GM03348 (cell line): ENCODE measurements at regions not wholly inside any gene's neighbourhood (a gene's known extent, or its start where the extent isn't known, plus 50 kb on each side); places are given as distances from the start of the nearest gene placed in this dataset.
A peak's percentile ranks its signal among the peaks of the same experiment; 100 is the strongest.

Experiments used
- DNase-seq: peaks from one replicate; pipeline ENCODE4 v3.0.0; 2012; ENCODE audit warnings: low spot score

DNA sequence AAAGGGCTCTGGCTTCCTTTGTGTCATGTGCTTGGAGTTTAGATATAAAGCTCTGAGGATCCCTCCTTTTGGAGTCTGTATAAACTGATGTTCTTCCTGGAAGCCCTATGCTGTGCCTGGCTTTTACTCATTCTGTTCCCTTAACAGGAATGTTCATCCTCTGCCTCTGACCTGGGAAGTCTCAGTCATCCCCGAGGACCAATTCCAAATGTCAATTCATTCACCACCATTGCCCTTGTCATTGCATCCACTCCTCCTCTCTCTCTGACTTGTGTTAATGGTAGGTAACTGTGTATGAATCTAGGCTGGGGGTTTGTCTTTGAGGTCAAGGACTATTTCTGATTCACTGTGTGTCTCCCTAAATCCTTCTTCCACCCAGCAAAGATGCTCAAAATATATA is 204.2 kb upstream of the CAMK1G start:
- no peak for DNase-seq

DNA sequence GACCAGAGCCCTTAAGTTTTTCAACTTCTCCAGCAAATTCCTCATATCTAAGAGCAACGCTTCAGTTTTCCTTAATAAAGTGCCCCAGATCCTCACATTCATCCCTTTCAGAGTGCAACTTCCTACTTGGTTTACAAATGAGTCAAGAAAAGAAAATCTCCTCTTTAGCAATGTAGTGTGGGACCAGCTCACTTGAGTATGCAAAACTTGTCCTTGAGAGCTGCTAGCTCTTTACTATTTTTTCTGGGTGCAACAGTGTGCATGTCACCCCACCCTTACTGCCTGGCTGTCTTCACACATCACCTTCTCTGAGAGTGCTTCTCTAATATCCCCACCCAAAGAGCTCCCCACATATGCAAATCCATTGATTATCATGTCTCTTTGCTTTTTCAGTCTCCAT is 203.1 kb upstream of the CAMK1G start:
- no peak for DNase-seq

- DNase-seq, result no peak
These were observed 201.0 kb upstream of the CAMK1G start for GRCh38 chr1:209382231-209383100.

- DNase-seq, result no peak
These were observed 200.1 kb upstream of the CAMK1G start for GRCh38 chr1:209383422-209383821.

DNA sequence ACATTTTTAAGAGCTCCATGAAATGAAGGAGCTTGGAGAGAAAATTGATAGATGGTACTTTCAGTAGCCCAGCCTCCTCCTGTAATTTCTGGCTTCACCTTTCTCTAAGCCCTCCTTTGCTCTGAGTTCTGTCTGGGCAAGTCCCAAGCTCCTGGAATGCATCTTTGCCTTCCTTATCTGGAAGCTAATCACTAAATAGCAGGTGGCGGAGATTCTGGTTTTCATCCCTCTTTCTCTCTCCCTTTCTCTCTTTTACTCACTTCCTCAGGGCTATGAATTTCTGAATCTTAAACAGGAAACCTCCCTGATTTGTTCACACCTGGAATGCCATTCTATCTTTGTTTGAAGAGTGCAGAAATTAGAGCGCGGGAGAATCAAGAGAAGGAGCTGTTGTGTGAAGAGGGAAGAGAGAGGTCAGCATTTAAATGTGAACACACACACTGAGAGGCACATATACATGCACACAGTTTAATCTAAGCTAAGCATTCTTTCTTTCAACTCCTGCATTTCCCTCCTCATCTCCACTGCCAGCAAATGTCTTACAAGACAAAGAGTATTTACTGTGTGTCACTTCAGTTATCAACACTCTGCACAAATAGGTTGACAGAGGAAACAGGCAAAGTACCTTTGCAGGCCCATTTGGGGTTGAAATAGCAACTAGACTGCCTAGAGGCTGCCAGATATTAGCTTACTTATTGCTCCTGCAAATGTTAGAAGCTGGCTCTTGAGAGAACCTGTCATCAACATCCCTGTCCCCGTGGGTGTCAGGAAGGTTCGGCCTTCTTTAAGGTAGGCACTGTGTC is 199.4 kb upstream of the CAMK1G start:
- no peak for DNase-seq

GRCh38 chr1:209384710-209385550 is 198.6 kb upstream of the CAMK1G start:
- no peak for DNase-seq

- no peak for DNase-seq
These were observed 197.4 kb upstream of the CAMK1G start for GRCh38 chr1:209386156-209386555.

DNA sequence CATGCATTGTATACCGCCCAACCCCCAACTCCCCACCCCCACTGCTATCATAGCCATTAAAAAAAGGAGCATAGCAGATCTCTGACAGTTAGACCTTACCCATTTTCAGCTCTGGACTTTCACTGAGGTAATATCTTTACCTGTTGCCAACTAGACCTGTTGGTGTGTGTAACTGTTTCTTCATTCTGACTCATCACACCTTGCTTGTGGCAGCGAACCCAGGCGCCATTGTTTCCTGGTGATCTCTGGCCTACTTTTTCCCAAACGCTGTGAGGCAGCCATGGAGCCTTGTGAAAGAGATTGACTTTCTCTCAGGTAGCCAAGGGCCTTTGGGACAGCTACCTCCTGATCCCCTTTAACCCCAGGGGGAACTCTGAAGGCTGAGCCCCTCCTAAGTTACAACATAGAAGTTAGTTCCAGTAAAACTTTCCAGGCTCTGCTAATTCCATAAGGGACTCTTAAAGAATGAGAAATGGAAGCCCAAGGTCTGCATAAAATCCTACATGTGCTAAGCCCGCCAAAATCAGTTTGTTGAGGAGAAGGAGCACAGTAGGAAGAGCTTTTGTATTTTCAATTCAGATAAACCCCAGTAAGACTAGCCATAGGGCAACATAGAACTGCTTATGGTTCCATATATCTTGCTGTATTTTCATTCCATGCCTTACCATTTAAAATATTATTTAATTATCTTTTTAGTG is 196.1 kb upstream of the CAMK1G start:
- no peak for DNase-seq

- peak; percentile 63 for DNase-seq
These were observed 195.6 kb upstream of the CAMK1G start for GRCh38 chr1:209387969-209388329.

- DNase-seq, result no peak
These were observed 195.2 kb upstream of the CAMK1G start for GRCh38 chr1:209388358-209388757.

DNA sequence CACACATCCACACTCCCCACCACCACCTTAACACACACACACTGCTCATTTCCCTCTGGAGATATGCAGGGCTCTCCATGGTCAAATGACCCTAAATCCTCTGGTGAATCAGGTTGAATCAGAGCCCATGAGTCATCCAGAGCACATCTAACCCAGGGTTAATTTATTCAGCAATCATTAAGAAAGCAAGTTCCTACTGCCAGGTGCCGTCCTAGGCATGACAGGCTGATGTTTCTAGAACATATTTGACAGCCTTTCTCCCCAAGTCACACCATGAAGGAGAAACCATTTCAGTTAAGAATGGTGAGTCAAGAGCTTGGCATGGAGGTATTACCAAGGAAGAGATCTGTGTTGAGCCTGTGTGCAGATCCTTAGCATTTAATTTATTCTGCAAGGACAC is 194.3 kb upstream of the CAMK1G start:
- DNase-seq, result peak; percentile 56

- no peak for DNase-seq
These were observed 193.5 kb upstream of the CAMK1G start for GRCh38 chr1:209389975-209390374.

DNA sequence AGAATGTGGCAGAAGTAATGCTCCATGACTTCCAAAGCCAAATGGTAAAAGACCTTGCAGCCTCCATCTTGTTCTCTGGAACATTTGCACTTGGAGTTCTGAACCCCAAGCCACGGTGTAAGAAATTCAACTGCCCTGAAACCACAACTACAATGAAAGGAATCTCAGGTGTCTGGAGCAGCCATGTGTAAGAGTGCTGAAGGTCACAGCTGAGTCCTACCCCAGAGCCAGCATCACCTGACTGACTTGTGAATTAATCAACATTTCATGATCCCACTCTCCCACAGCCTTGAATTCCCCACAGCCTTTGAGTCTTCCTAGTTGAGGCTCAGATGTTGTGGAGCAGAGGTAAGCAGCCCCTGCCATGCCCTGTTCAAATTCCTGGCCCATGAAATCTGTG is 192.8 kb upstream of the CAMK1G start:
- no peak for DNase-seq

GRCh38 chr1:209391792-209392191 is 191.7 kb upstream of the CAMK1G start:
- no peak for DNase-seq

DNA sequence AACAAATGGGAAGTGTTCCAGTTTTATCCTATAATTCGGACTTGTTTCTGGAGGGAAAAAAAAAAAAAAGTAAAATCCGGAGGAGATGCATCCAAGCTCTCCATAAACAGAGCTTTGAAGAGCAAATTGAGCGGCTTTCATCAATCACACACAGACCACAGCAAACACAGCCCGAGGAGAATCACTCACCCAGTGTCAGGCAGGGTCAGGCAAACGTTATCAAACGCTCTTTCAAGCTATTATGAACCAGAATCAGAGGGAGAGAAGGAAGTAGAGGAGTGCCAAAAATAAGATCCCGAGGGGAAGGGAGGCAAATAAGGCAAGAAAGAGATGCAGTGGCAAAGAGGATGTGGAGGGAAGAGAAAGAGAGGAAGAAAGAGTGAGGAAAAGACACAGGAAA is 188.3 kb upstream of the CAMK1G start:
- DNase-seq, result no peak

DNA sequence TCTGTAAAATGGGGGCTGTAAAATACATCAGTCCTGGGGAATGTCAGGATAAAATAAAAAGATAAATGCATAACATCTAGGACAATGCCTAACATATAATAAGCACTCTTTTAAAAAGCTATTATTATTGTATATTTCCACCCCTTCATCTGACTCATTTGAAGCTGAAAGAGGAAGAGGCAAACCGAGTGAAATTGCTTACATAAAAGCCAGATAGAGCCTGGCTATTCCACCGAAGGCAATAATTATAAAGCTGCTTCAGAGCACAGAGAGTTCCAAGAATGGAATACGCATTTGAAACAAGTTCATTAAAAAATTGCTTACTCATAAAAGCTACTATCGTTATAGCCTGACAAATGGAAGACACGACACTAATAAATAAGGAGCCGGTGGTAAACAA is 186.1 kb upstream of the CAMK1G start:
- DNase-seq, result no peak

GRCh38 chr1:209397910-209398309 is 185.6 kb upstream of the CAMK1G start:
- no peak for DNase-seq

DNA sequence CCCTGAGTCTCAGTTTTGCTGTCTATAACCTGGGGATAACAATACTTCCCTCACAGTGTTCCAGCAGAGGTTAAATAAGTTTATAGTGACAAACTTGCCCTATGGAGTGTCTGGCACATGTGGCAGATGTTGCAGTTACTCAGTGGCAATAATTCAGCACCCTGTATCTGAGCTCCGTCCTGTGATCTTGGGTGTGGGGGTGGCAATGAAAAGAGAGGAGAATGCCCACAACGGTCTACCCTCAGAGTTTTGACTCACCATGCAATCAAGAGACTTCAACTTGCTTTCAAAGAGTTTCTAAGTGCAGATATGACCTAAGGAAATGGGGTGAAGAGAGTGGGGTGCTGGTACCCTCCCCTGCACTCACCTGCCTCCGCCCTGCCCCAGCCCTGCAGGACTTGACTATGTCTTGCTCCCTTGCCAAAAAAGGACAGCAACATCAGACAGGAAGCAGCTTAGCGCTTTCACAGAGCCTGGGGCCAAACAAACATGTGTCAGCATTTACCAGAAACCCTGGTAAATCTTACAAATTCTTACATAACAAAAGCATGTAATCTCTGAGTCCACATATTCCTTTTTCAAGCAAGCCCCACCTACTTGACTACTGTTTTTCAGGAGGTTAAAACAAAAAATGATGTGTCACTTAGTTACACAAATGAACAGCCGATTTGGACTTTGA is 185.1 kb upstream of the CAMK1G start:
- DNase-seq, result peak; percentile 84

- no peak for DNase-seq
These were observed 183.7 kb upstream of the CAMK1G start for GRCh38 chr1:209399800-209400199.

DNA sequence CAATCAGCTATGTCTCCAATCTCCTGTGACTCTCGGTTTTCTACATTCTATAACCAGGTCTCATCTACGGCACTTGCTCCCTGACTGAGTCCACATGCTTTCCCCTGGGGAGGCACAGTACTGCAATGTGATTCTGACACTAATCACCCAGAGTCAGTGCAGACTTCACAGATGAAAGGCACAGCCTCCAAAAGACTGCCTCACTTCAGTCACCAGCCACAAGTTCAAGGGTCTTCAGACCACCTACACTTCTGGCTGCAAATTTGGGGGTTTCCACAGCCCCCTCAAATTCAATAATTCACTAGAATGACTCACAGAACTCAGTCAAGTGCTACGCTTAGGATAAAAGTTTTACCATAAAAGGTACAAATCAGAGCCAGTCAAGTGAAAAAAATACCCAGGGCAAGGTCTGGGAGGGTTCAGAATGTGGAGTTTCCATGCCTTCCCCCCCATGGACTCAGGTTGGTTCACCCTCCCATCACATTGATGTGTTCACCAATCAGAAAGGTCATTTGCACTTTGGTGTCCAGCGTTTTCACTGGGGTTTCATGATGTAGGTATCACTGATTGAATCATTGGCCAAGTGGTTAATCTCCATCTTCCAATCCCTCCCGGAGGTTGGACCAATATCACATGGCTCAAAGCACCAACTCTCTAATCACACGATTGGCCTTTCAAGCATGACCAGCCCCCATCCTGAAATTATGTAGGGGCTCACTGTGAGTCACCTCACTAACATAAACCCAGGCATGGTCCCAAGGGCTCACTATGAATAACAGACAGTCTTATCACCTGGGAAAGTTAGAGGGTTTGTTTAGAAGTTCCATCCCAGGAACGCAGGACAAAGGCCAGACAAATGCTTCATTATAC is 182.9 kb upstream of the CAMK1G start:
- DNase-seq, result no peak
